ENCODE measurements at regions not wholly inside any gene's neighbourhood (a gene's known extent, or its start where the extent isn't known, plus 50 kb on each side); places are given as distances from the start of the nearest gene placed in this dataset.
A peak's percentile ranks its signal among the peaks of the same experiment; 100 is the strongest.

DNA sequence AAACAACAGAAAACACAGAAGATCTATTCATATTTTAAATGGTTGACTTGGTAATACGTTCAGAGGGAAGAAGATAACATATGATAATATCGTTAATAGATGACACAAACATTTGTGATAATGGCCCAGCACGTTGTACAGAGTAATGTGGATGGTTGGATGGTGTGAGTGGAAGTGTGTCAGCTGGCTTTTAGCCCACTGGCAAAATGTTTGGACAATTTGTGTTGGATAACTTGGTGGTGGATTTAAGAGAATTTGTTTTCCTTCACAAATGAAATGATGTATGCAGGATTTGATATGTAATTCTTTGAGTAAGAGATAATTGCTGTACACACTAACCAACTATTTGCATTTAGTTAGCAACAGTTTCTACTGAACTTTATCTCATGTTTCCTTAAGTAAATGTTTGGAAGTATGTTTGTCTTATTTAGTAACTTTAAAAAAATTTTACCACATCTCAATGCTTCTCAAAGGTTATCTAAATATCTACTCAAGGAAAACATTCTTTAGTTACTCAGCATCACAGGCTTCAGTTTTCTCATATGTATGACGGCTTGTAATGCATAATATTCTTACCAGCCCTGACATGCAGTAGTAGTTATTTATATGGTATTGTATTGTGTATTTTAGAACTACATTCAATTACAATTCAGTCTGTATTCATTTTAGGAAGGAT is 328.5 kb upstream of the GOLIM4 start:
- no peak for DNase-seq
- Histone ChIP-seq H3K36me3 (no peaks in the 10 kb centered on the region), H3K9me3 (no peaks in the 10 kb centered on the region), H3K4me3 (no peak overlapping the region), H3K27me3 (no peaks in the 10 kb centered on the region)

DNA sequence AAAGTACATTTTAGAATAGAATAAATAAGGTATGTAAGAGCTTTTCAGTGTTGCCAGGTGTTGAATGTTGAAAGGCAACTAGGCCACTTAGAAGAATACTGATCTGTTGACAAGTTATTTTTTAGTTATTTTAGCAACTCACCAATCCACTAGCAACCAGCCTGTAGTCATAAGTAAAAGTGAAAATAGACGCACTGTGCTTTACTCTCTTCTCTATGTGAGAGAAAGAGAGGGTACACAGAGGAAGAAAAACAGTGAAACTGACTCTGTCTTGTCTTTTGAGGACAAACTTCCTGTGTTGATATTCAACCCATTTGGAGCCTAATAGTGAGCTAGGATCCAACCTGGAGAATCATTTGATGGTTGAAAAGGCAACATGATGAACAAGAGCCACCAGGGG is 327.1 kb upstream of the GOLIM4 start:
- no peaks in the 10 kb centered on the region for H3K9me3 ChIP-seq
- no peak for DNase-seq

DNA sequence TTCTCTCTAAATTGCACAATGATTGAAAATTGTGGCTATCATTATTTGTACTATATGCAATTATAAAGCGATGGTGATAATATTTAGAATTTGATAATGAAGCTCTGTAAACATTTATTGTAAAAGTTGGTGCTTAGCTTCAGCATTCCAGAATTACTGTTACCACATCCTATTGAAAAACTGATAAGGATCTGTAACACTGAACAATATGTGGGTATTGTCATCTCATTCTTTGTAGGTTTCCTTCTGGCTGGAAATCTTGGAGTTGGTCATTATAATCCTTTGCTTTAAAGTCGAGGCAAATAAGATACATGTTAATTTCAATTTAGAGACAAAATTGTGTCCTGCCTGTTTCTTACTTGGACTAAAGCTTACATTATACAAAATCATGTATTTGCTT is 323.4 kb upstream of the GOLIM4 start:
- no peaks in the 10 kb centered on the region for H3K9me3 ChIP-seq
- no peaks in the 10 kb centered on the region for H3K27me3 ChIP-seq
- DNase-seq: no peak
- H3K4me3 ChIP-seq: no peak overlapping the region
- H3K36me3 ChIP-seq: no peaks in the 10 kb centered on the region

More for the DNA sequence above, 327.1 kb upstream of the GOLIM4 start:
- no peaks in the 10 kb centered on the region for H3K36me3 ChIP-seq
- H3K4me3 ChIP-seq: no peak overlapping the region
- H3K27me3 ChIP-seq: no peaks in the 10 kb centered on the region

DNA sequence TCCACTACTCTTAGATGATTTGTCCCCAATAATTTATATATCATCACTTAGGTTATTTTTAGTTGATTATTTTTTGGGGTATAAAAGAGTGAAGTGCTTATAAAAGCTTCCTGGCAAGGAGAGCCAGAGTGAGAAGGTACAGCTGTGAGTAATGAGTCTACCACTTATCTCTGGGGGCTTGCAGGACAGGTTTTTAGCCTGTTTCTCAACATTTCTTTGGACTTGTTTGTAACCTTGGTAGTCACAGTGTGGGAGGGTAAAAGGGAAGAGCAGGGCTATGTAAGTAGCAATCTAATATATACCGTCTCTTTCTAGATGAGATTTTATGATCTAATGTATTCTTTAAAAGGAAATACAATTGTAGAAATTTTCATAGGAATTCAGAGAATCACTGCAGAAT is 321.3 kb upstream of the GOLIM4 start:
- Histone ChIP-seq H3K27me3 (no peaks in the 10 kb centered on the region), H3K9me3 (no peaks in the 10 kb centered on the region), H3K36me3 (no peaks in the 10 kb centered on the region), H3K4me3 (no peak overlapping the region)
- no peak for DNase-seq

DNA sequence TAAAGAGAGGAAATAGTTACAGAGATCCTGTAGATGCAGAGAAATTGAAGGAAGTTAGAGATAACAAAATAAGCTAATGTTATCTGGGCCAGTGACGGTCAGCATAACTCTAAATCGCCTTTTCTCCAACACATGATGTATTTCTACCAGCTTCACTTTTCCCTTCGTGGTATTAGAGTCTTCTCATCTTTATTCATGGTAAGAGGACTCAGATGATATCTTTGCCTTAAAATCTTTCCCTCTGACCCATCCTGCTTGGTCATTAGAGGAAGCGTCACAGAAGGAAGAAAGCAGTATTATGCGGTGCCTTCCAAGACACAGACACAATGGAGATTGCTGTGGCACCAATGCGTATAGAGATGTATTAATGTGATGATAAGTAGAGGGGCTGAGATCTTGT is 320.7 kb upstream of the GOLIM4 start:
- Histone ChIP-seq H3K4me3 (no peak overlapping the region), H3K36me3 (no peaks in the 10 kb centered on the region), H3K27me3 (no peaks in the 10 kb centered on the region), H3K9me3 (no peaks in the 10 kb centered on the region)
- no peak for DNase-seq

DNA sequence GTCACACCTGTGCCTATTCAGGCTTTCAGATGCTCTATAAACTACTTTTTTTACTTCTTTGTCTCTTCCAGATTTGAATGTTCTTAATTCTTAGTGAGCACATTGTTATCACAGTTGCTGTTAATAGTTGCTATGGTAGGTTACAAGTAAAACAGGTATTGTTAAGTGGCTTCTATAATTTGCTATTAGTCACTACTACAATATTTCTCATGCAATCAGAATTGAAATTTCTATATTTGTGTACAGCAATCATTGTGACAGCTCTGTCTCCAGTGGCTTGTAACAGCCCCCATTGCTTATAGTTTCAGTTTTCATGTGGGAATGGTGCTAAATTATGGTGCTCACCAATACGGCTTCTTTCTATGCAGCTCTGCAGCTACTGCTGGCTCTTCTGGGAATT is 318.4 kb upstream of the GOLIM4 start:
- no peaks in the 10 kb centered on the region for H3K36me3 ChIP-seq
- no peak for DNase-seq
- no peak overlapping the region for H3K4me3 ChIP-seq
- H3K9me3 ChIP-seq: no peaks in the 10 kb centered on the region
- H3K27me3 ChIP-seq: no peaks in the 10 kb centered on the region

DNA sequence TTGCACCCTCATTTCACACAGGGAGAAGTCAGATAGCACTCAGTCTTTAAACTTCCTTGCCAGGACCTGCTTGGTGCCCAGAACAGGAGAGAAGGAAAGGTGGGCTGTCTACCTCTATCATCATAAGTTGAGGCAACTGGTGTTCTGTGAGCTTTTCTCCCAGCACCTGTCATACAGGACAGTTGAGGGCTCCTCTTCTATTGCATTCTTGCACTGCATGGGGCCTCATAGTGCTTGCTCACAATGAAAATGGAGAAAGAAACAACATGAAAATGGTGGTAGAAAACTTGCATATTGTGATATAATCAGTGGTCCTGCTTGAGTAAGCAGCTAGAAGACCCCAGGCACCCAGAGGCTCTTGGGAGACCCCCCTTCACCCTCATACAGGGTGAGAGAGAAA is 311.7 kb upstream of the GOLIM4 start:
- no peak for DNase-seq
- H3K36me3 ChIP-seq: no peaks in the 10 kb centered on the region

DNA sequence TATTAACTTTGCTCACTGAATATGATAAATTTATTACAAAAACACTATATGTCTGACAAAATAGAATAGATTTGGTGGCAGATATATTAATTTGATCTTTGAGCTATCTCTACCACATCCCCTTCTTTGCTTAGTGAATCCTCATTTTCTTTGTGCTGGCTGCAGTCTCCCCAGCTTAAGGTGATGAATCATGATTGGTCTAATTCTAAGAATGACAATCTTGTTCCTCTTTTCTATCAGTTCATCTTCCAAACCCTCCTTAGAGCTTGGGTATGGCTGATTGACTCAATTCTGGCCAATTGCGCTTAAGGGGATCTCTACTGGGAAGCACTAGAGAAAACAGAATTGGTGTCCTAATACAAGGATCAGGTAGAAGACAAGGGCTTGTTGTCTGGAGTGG is 309.6 kb upstream of the GOLIM4 start:
- peaks cover 2% of the 10 kb centered on the region; the same call in 1 of the 2 replicates for H3K27me3 ChIP-seq
- no peak for DNase-seq
- H3K36me3 ChIP-seq: no peaks in the 10 kb centered on the region
- H3K4me3 ChIP-seq: no peak overlapping the region
- no peaks in the 10 kb centered on the region for H3K9me3 ChIP-seq

More for the DNA sequence above, 311.7 kb upstream of the GOLIM4 start:
- Histone ChIP-seq H3K4me3 (no peak overlapping the region), H3K27me3 (peaks cover 2% of the 10 kb centered on the region; the same call in 1 of the 2 replicates), H3K9me3 (no peaks in the 10 kb centered on the region)

DNA sequence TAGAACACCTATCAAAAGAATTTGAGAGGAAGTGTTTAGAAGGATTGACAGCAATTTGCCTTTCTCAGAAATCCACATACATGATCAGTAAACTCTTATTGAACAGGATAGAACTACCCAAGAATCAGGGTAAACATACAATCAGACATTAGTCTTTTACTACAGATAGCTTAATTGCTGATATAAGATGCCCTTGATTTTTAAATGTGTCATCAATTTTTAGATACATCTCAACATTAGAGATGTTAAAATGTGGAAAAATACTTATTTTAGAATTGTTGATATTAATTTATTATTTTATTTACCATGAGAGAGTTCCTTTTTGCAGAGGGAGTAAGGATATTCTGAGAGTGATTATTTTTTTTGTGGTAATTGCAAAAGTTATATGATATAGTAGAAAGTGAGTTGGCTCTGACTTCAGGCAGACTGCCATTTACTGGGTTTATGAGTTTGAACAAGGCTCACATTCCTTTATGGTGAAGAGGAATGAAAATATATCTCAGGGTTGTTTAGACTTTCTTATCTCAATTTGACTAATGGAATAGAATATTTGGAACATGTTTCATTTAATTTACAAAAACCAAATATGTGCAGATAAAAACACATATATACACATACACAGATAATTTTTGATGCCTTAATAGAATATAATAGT is 302.8 kb upstream of the GOLIM4 start:
- no peaks in the 10 kb centered on the region for H3K36me3 ChIP-seq

DNA sequence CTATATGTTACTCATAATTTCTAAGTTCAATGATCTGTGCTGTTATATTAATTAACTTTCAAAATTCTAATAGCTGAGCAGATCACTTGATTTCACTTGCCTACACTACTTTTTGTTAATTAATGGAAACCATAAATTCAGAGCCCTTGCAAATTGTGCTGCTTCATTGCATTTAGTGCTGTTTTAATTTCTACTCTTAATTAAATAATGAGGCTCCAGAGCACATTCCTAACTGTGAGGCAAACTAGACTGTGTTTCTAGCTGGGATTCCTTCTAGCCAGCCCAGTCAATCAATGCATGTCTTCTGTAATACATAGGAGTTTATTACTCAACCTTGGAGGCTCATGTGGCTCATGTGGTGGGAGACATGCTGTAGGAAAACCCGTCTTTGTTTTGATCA is 301.1 kb upstream of the GOLIM4 start:
- DNase-seq: no peak
- Histone ChIP-seq H3K9me3 (no peaks in the 10 kb centered on the region), H3K4me3 (no peak overlapping the region), H3K36me3 (no peaks in the 10 kb centered on the region), H3K27me3 (no peaks in the 10 kb centered on the region)

More for the DNA sequence above, 302.8 kb upstream of the GOLIM4 start:
- no peaks in the 10 kb centered on the region for H3K27me3 ChIP-seq
- H3K4me3 ChIP-seq: no peak overlapping the region
- no peaks in the 10 kb centered on the region for H3K9me3 ChIP-seq
- peak; percentile 39 for DNase-seq

DNA sequence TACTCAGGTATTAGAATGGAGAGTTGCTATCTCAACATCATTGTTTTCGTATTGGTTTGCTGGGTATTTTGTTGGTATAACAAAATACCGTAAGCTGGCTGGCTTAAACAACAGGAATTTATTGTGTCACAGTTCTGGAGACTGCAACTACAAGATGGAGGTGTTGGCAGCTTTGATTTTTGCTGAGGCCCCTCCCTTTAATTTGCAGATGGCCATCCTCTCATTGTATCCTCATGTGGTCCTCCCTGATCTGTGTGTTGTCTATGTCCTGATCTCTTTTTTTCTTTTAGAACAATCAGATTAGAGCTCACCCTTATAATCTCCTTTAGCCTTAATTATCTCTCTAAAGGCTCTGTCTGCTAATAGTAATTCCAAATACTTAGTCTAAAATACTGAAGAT is 299.8 kb upstream of the GOLIM4 start:
- Histone ChIP-seq H3K27me3 (no peaks in the 10 kb centered on the region), H3K9me3 (no peaks in the 10 kb centered on the region), H3K4me3 (no peak overlapping the region), H3K36me3 (no peaks in the 10 kb centered on the region)
- DNase-seq: no peak

DNA sequence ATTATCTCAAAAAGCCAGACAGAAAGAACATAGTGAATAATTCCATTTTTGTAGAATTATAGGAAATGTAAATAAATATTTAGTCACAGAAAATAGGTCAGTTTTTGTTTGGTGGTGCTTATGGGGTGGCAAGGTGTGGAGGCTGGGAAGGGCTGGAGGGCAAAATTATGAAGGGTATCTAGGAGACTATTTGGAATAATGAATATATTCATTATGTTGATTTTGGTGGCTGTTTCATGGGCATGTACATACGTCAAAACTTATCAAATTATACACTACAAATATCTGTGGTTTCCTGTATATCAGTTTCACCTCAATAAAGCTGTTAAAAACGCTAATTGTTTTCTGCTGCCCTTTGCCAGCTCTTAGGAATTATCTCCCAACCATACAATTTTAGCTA is 298.7 kb upstream of the GOLIM4 start:
- Histone ChIP-seq H3K27me3 (no peaks in the 10 kb centered on the region), H3K36me3 (no peaks in the 10 kb centered on the region), H3K4me3 (no peak overlapping the region), H3K9me3 (no peaks in the 10 kb centered on the region)
- DNase-seq: no peak

DNA sequence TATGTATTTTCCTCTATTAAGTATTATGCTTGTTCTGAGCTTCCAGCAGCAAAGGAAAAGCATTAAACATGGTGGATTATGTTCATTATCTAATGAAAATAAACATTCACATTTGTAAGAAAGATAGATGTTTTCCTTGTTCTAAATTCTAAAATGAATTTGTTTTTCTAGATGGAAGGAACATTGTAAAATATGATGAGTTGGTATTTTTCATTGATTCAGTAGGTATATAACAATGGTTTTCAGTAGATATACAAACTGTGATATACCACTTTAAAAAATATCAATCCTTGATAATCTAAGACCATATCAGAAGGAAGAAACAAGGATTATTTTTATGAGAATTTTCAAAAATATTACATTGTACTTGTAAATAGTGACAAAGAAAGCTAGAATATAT is 290.6 kb upstream of the GOLIM4 start:
- no peaks in the 10 kb centered on the region for H3K27me3 ChIP-seq
- DNase-seq: no peak
- H3K4me3 ChIP-seq: no peak overlapping the region
- H3K36me3 ChIP-seq: no peaks in the 10 kb centered on the region
- no peaks in the 10 kb centered on the region for H3K9me3 ChIP-seq

DNA sequence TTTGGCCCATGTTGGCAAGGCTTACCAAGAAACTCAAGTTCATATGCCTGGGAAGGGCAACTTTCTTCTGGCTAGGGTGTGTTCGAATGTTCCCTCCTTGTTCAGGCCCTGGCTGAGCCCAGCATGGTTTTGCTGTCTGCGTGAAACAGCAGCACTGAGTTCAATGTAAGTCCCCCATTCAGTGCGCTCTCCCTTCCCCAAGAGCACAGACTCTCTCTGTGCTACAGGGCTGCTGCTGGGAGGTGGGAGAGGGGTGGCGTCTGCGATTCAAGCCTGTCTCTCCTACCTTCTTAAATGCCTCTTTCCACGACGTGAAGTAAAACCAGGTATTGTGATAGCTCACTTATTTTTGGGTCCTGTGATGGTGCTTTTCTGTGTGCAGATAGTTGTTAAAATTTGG is 289.3 kb upstream of the GOLIM4 start:
- DNase-seq: no peak
- no peaks in the 10 kb centered on the region for H3K36me3 ChIP-seq
- no peaks in the 10 kb centered on the region for H3K27me3 ChIP-seq
- no peaks in the 10 kb centered on the region for H3K9me3 ChIP-seq
- no peak overlapping the region for H3K4me3 ChIP-seq

DNA sequence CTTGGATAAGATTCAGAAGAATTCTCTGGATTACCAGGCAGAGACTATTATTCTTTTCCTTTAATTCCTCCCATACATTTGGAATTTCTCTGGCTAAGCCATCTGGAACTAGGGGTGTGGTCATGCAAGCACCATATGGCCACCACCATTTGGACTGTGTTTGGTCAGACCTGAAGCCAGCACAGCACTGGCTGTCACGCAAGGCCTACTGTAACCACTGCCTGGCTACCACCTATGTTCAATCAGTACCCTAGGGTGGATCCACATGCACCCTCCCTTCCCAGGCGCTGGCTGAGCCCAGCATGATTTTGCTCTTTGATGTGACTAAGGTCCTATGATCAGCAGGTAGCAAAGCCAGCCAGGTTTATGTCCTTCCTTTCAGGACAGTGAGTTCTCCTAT is 287.8 kb upstream of the GOLIM4 start:
- Histone ChIP-seq H3K9me3 (no peaks in the 10 kb centered on the region), H3K4me3 (no peak overlapping the region), H3K36me3 (no peaks in the 10 kb centered on the region), H3K27me3 (no peaks in the 10 kb centered on the region)
- no peak for DNase-seq

DNA sequence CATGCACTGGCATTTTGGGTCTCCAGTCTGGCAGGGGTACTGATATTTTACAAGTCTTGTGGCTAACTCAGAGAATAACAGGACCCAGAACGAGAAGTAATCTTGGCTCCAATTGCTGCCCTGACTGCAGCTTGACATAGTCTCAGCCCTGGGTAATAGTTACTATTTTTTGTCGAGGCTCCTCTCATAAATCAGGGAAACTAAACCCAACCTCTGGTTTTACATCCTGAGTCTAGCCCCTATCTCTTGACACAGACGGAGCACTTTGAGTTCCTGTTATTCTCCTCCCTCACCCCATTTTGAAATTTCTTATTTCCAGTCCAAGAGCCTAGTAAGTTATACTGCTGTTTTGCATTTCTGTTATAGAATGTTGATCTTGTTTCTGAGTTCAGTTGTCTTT is 276.1 kb upstream of the GOLIM4 start:
- no peak overlapping the region for H3K4me3 ChIP-seq
- no peak for DNase-seq
- H3K27me3 ChIP-seq: no peaks in the 10 kb centered on the region
- H3K36me3 ChIP-seq: no peaks in the 10 kb centered on the region
- H3K9me3 ChIP-seq: no peaks in the 10 kb centered on the region

DNA sequence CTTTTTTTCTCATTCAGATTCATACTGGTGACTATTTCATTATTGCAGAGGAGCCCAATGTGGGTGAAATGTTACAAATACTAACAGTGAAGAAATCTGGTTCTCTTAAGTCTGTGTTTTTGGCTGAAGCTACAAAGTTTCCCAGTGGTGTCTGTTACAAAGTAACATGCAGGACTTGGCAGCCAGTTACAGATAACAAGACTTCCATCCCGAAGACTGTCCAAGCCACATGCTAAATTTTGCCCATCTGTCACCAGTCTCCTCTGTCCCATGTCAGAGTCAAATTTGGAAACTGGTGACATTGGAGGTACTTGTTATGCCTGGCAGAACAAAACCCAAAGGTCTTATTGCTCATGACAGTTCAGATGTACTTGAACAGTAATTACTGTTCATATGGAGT is 269.2 kb upstream of the GOLIM4 start:
- no peak overlapping the region for H3K4me3 ChIP-seq
- H3K27me3 ChIP-seq: no peaks in the 10 kb centered on the region
- H3K9me3 ChIP-seq: no peaks in the 10 kb centered on the region
- H3K36me3 ChIP-seq: no peaks in the 10 kb centered on the region
- DNase-seq: no peak

DNA sequence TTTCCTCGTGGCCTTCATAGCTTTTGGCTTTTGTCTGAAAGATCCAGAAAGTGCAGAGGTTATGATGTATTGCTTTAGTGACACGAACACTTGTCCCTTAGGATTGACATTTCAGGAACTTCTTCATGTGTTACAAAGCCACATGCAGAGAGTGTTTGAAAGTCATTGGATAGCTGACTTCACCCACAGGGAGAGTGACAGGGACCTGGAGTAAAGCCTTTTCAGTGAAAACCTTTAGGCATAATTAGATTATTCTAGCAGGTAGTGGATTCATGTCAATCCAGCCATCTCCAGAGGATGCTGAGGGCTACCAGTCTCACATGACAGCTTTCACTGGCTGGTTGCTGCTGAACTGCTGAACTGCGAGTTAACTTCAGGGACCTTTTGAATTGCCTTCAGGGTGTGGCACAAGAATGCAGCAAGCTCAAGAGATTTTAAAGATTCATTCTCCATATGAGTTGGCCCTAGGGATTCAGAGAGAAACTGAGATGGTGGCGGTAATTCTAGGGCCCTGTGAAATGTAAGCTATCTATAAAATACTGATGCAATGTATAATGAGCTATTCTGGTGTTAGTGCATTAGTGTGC is 267.0 kb upstream of the GOLIM4 start:
- Histone ChIP-seq H3K27me3 (no peaks in the 10 kb centered on the region), H3K4me3 (no peak overlapping the region), H3K9me3 (no peaks in the 10 kb centered on the region), H3K36me3 (no peaks in the 10 kb centered on the region)
- no peak for DNase-seq
